Skeletal muscle tissue (tissue), 3 donors: ENCODE measurements at regions not wholly inside any gene's neighbourhood (a gene's known extent, or its start where the extent isn't known, plus 50 kb on each side); places are given as distances from the start of the nearest gene placed in this dataset.

Experiments used
- H3K27ac ChIP-seq: one replicate; pipeline ENCODE4 v1.7.0; 2013; ENCODE audit warnings: mild to moderate bottlenecking, low read depth, low read length, inconsistent platforms
- H3K27me3 ChIP-seq, 3 donors: one replicate each; pipeline ENCODE4 v1.7.0; 2013; ENCODE audit warnings: low read length in 3 of 3; ENCODE audit not compliant: control insufficient read depth in 3 of 3, insufficient read depth in 3 of 3
- H3K36me3 ChIP-seq, 3 donors: one replicate each; pipeline ENCODE4 v1.7.0; 2013; ENCODE audit warnings: low read length in 3 of 3; ENCODE audit not compliant: control insufficient read depth in 3 of 3, insufficient read depth in 3 of 3
- H3K4me1 ChIP-seq, 3 donors: one replicate each; pipeline ENCODE4 v1.7.0; 2013; ENCODE audit warnings: low read length in 3 of 3, mild to moderate bottlenecking in 3 of 3; ENCODE audit not compliant: control insufficient read depth in 3 of 3, insufficient read depth in 3 of 3
- H3K4me3 ChIP-seq, 3 donors: one replicate each; pipeline ENCODE4 v1.7.0; 2013; ENCODE audit warnings: low read length in 3 of 3
- H3K9ac ChIP-seq, 3 donors: one replicate each; pipeline ENCODE4 v1.7.0; 2013; ENCODE audit warnings: low read length in 3 of 3, mild to moderate bottlenecking in 3 of 3, moderate library complexity in 2 of 3, low read depth in 1 of 3
- H3K9me3 ChIP-seq, 3 donors: one replicate each; pipeline ENCODE4 v1.7.0; 2013; ENCODE audit warnings: low read length in 3 of 3; ENCODE audit not compliant: control insufficient read depth in 3 of 3
- donor health status: Osteomylitis.

- Histone ChIP-seq H3K27me3 (no peaks in the 10 kb centered on the region), H3K36me3 (no peaks in the 10 kb centered on the region), H3K27ac (no peak overlapping the region), H3K4me1 (no peaks in the 10 kb centered on the region), H3K9me3 (no peaks in the 10 kb centered on the region), H3K4me3 (no peak overlapping the region), H3K9ac (no peak overlapping the region)
These were observed 276.9 kb upstream of the PRKD1 start for GRCh38 chr14:30204431-30204980.

GRCh38 chr14:30209136-30209535 lies 281.5 kb upstream of the PRKD1 start:
- no peak overlapping the region for H3K9ac ChIP-seq
- H3K4me1 ChIP-seq: no peaks in the 10 kb centered on the region
- no peaks in the 10 kb centered on the region for H3K27me3 ChIP-seq
- no peaks in the 10 kb centered on the region for H3K9me3 ChIP-seq
- no peaks in the 10 kb centered on the region for H3K36me3 ChIP-seq
- no peak overlapping the region for H3K27ac ChIP-seq
- H3K4me3 ChIP-seq: no peak overlapping the region

- Histone ChIP-seq H3K36me3 (no peaks in the 10 kb centered on the region), H3K4me1 (no peaks in the 10 kb centered on the region), H3K4me3 (no peak overlapping the region), H3K27ac (no peak overlapping the region), H3K27me3 (no peaks in the 10 kb centered on the region), H3K9ac (no peak overlapping the region), H3K9me3 (no peaks in the 10 kb centered on the region)
These were observed 283.0 kb upstream of the PRKD1 start for GRCh38 chr14:30210630-30211029.

GRCh38 chr14:30211326-30211725 lies 283.7 kb upstream of the PRKD1 start:
- H3K9me3 ChIP-seq: no peaks in the 10 kb centered on the region
- no peaks in the 10 kb centered on the region for H3K36me3 ChIP-seq
- no peaks in the 10 kb centered on the region for H3K27me3 ChIP-seq
- no peak overlapping the region for H3K27ac ChIP-seq
- H3K4me3 ChIP-seq: no peak overlapping the region
- no peaks in the 10 kb centered on the region for H3K4me1 ChIP-seq
- no peak overlapping the region for H3K9ac ChIP-seq

GRCh38 chr14:30214014-30214413 lies 286.4 kb upstream of the PRKD1 start:
- no peak overlapping the region for H3K4me3 ChIP-seq
- H3K27me3 ChIP-seq: no peaks in the 10 kb centered on the region
- H3K9ac ChIP-seq: peak overlapping the region in 1 of 3 donors; percentile 15
- H3K27ac ChIP-seq: no peak overlapping the region
- H3K9me3 ChIP-seq: no peaks in the 10 kb centered on the region
- H3K36me3 ChIP-seq: no peaks in the 10 kb centered on the region
- no peaks in the 10 kb centered on the region for H3K4me1 ChIP-seq

- Histone ChIP-seq H3K27me3 (no peaks in the 10 kb centered on the region), H3K36me3 (no peaks in the 10 kb centered on the region), H3K27ac (no peak overlapping the region), H3K4me3 (no peak overlapping the region), H3K9ac (peak overlapping the region in 1 of 3 donors; percentile 15), H3K4me1 (no peaks in the 10 kb centered on the region), H3K9me3 (no peaks in the 10 kb centered on the region)
These were observed 286.9 kb upstream of the PRKD1 start for GRCh38 chr14:30214461-30215090.

- Histone ChIP-seq H3K9me3 (no peaks in the 10 kb centered on the region), H3K27ac (no peak overlapping the region), H3K27me3 (no peaks in the 10 kb centered on the region)
These were observed 291.3 kb upstream of the PRKD1 start for GRCh38 chr14:30218907-30219306.

GRCh38 chr14:30221546-30221945 lies 293.9 kb upstream of the PRKD1 start:
- Histone ChIP-seq H3K4me3 (no peak overlapping the region), H3K9ac (no peak overlapping the region)

More at GRCh38 chr14:30218907-30219306, 291.3 kb upstream of the PRKD1 start:
- H3K4me1 ChIP-seq: peaks cover 9 to 12% (median 9%) of the 10 kb centered on the region in 3 donors
- no peaks in the 10 kb centered on the region for H3K36me3 ChIP-seq
- no peak overlapping the region for H3K4me3 ChIP-seq
- H3K9ac ChIP-seq: no peak overlapping the region

GRCh38 chr14:30223385-30223785 lies 295.7 kb upstream of the PRKD1 start:
- no peak overlapping the region for H3K4me3 ChIP-seq
- peaks cover 9 to 23% (median 17%) of the 10 kb centered on the region in 3 donors for H3K4me1 ChIP-seq
- no peaks in the 10 kb centered on the region for H3K27me3 ChIP-seq
- H3K36me3 ChIP-seq: no peaks in the 10 kb centered on the region
- no peaks in the 10 kb centered on the region for H3K9me3 ChIP-seq
- no peak overlapping the region for H3K27ac ChIP-seq
- H3K9ac ChIP-seq: no peak overlapping the region

More at GRCh38 chr14:30221546-30221945, 293.9 kb upstream of the PRKD1 start:
- Histone ChIP-seq H3K9me3 (no peaks in the 10 kb centered on the region), H3K36me3 (no peaks in the 10 kb centered on the region), H3K27ac (no peak overlapping the region), H3K27me3 (no peaks in the 10 kb centered on the region), H3K4me1 (peaks cover 9 to 20% (median 17%) of the 10 kb centered on the region in 3 donors)

GRCh38 chr14:30223966-30224365 lies 296.3 kb upstream of the PRKD1 start:
- Histone ChIP-seq H3K9me3 (no peaks in the 10 kb centered on the region), H3K27ac (no peak overlapping the region), H3K27me3 (no peaks in the 10 kb centered on the region), H3K9ac (no peak overlapping the region), H3K4me3 (no peak overlapping the region), H3K36me3 (no peaks in the 10 kb centered on the region), H3K4me1 (peaks cover 9 to 23% (median 17%) of the 10 kb centered on the region in 3 donors)
